ENCODE measurements at regions not wholly inside any gene's neighbourhood (a gene's known extent, or its start where the extent isn't known, plus 50 kb on each side); places are given as distances from the start of the nearest gene placed in this dataset.

DNA sequence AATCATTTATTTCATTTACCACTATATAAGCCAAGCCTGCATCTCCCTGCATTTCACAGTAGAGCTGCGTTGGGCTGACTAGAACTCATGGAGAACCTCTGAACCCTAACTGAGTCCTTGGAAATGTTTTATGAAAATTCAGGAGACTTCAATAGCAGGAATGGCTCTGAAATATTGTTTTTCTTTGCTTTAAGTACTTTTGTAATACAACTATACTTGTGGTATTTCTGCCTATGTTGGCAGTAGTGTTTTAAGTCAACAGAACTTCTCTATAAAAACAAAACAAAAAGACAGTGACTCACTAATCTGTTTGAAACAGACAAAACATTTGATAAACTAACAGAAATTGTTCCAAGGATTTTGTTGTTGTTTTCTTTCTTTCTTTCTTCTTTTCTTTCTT is 489.2 kb upstream of the MEF2C start:
- TF ChIP-seq, protein P1, sequence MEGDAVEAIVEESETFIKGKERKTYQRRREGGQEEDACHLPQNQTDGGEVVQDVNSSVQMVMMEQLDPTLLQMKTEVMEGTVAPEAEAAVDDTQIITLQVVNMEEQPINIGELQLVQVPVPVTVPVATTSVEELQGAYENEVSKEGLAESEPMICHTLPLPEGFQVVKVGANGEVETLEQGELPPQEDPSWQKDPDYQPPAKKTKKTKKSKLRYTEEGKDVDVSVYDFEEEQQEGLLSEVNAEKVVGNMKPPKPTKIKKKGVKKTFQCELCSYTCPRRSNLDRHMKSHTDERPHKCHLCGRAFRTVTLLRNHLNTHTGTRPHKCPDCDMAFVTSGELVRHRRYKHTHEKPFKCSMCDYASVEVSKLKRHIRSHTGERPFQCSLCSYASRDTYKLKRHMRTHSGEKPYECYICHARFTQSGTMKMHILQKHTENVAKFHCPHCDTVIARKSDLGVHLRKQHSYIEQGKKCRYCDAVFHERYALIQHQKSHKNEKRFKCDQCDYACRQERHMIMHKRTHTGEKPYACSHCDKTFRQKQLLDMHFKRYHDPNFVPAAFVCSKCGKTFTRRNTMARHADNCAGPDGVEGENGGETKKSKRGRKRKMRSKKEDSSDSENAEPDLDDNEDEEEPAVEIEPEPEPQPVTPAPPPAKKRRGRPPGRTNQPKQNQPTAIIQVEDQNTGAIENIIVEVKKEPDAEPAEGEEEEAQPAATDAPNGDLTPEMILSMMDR (IDR thresholded peaks at IDR 0.05): no peak
- no peak for TF ChIP-seq POLR2A (IDR thresholded peaks at IDR 0.05)
- TF ChIP-seq POLR2AphosphoS5 (IDR thresholded peaks at IDR 0.05): no peak
